CD4-positive, alpha-beta T cell (primary cell): ENCODE measurements at regions not wholly inside any gene's neighbourhood (a gene's known extent, or its start where the extent isn't known, plus 50 kb on each side); places are given as distances from the start of the nearest gene placed in this dataset.

Experiments
- ATAC-seq: fragments of 200-7000 bp; cut with Tn5 transposase; one replicate; pipeline ENCODE4 v1.10.0; 2022; ENCODE audit warnings: mild to moderate bottlenecking; ENCODE audit not compliant: poor library complexity
- CTCF ChIA-PET: fragments of 350-600 bp; sonication (Branson Sonifier 250); formaldehyde crosslinking; loops from one replicate; lab custom pipeline; 2021; ENCODE audit warnings: antibody characterized with exemption, inconsistent platforms; lab: Charles Lee
- POLR2A ChIA-PET: fragments of 350-600 bp; sonication (Branson Sonifier 250); formaldehyde crosslinking; loops from one replicate; lab custom pipeline; 2021; ENCODE audit warnings: antibody characterized with exemption, inconsistent platforms; lab: Charles Lee
- DNase-seq, 14 experiments: peaks; one replicate each; pipeline ENCODE4 v3.0.0-alpha.2; 2013 to 2020; ENCODE audit warnings: mixed read lengths in 2 of 14
- H3K27ac ChIP-seq, 2 donors: one replicate each; pipeline versions ENCODE4 v1.5.1 to v1.7.0; 2013; ENCODE audit warnings: low read length in 2 of 2, low read depth in 1 of 2, mild to moderate bottlenecking in 1 of 2
- H3K27me3 ChIP-seq, 2 experiments: 1 replicate in 1 of 2; 2 replicates in 1 of 2; pipeline versions ENCODE4 v1.6.1 to v1.7.0; 2013; ENCODE audit warnings: low read length in 2 of 2, control low read depth in 1 of 2, mild to moderate bottlenecking in 1 of 2, moderate library complexity in 1 of 2; ENCODE audit not compliant: insufficient read depth in 2 of 2, control insufficient read depth in 1 of 2
- H3K36me3 ChIP-seq: one replicate; pipeline ENCODE4 v1.6.1; 2013; ENCODE audit warnings: low read length, control low read depth; ENCODE audit not compliant: insufficient read depth
- H3K4me1 ChIP-seq: one replicate; pipeline ENCODE4 v1.6.1; 2013; ENCODE audit warnings: low read length, control low read depth; ENCODE audit not compliant: insufficient read depth
- H3K4me3 ChIP-seq: one replicate; pipeline ENCODE4 v1.5.1; 2013; ENCODE audit warnings: mild to moderate bottlenecking, low read length, moderate library complexity
- H3K9me3 ChIP-seq, 2 experiments: 1 replicate in 1 of 2; 2 replicates in 1 of 2; pipeline versions ENCODE4 v1.6.1 to v1.7.0; 2013; ENCODE audit warnings: low read length in 2 of 2, mild to moderate bottlenecking in 2 of 2, control low read depth in 1 of 2, moderate library complexity in 1 of 2; ENCODE audit not compliant: control insufficient read depth in 1 of 2, insufficient read depth in 1 of 2
- H3K27ac Mint-ChIP-seq: one replicate; pipeline ENCODE4 v1.8.0; 2020; ENCODE audit warnings: mixed read lengths
- H3K27me3 Mint-ChIP-seq: one replicate; pipeline ENCODE4 v1.8.0; 2021; ENCODE audit warnings: mixed read lengths
- H3K36me3 Mint-ChIP-seq: one replicate; pipeline ENCODE4 v1.8.0; 2021; ENCODE audit warnings: low read depth, mixed read lengths
- H3K4me1 Mint-ChIP-seq: one replicate; pipeline ENCODE4 v1.8.0; 2021; ENCODE audit warnings: low read depth, mixed read lengths
- H3K4me3 Mint-ChIP-seq: one replicate; pipeline ENCODE4 v1.8.0; 2020; ENCODE audit warnings: mild to moderate bottlenecking, mixed read lengths
- H3K9me3 Mint-ChIP-seq: one replicate; pipeline ENCODE4 v1.8.0; 2020; ENCODE audit warnings: mixed read lengths
- intact Hi-C, 2 experiments: fragments of 100-400 bp; cut with DNase I in 1 of 2; cut with micrococcal nuclease in 1 of 2; formaldehyde crosslinking; loops; one replicate each; pipeline versions ENCODE4 v1.15.1 to v1.9.0; 2023 to 2025; cut with DNase I, micrococcal nuclease
- TF ChIP-seq, protein P1 (sequence below): fragments of 200-600 bp; IDR thresholded peaks from one replicate; pipeline ENCODE4 v1.8.0; 2022; ENCODE audit warnings: antibody characterized with exemption, mild to moderate bottlenecking

DNA sequence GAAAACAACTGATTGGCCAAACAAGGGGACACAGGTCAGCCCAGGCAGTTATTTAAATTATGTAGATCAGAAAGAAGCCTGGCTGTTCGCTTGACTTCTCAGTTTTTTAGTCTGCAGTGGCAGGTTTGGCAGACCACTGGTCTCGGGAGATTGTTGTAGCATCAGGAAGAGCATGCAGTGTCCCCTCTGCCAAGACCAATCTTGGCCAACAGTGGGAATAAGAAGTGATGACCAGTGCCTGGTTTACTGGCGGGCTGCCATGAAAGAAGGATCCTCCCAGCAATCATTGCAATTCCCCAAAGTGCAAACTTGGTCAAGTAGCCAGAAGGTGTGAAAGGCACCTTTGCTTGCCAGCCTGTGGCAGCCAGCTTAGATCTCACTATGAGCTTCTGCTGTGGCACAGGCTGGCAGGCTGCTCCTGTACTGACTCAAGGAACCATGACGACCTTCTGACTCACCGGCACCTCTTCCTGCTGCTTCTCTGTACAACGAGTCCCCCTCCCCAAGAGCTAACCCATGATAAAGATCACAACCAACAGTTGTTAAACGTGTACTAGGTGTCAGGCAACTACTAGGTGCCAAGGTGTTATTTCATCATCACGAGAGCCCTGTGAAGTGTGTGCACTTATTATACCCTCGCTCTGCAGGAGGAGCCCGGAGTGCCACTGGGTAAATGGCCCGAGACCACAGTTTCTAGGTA lies 76.8 kb upstream of the DUSP22 start:
- Histone ChIP-seq H3K9me3 (peaks cover 0 to 9% of the 10 kb centered on the region in 2 experiments), H3K36me3 (no peaks in the 10 kb centered on the region), H3K4me3 (no peak overlapping the region), H3K27ac (no peak overlapping the region), H3K4me1 (peaks cover 7% of the 10 kb centered on the region), H3K27me3 (no peaks in the 10 kb centered on the region)
- ChIA-PET POLR2A (interaction anchor here (1.3 to 1.6 kb wide), 2 partner anchors 10 to 78 kb away, joined by 4 read pairs; no protein-coding TSS in a partner anchor), CTCF (interaction anchor here (0.8 to 1.6 kb wide), 3 partner anchors 10 to 27 kb away, joined by 3 to 5 read pairs (median 4); no protein-coding TSS in a partner anchor)
- intact Hi-C loops = loop anchor here in 1 of 2 experiments (1.0 kb wide), 1 partner anchor 10 kb away; no protein-coding TSS in a partner anchor
- H3K27me3 Mint-ChIP-seq = no peaks in the 10 kb centered on the region
- DNase-seq (peak in 12 of 14 experiments; percentile 17 to 70 (median 48)), ATAC-seq (peak; percentile 89)
- no peak overlapping the region for H3K4me3 Mint-ChIP-seq
- H3K27ac Mint-ChIP-seq = peak overlapping the region; percentile 16
- no peaks in the 10 kb centered on the region for H3K9me3 Mint-ChIP-seq
- no peaks in the 10 kb centered on the region for H3K36me3 Mint-ChIP-seq
- TF ChIP-seq, protein P1, sequence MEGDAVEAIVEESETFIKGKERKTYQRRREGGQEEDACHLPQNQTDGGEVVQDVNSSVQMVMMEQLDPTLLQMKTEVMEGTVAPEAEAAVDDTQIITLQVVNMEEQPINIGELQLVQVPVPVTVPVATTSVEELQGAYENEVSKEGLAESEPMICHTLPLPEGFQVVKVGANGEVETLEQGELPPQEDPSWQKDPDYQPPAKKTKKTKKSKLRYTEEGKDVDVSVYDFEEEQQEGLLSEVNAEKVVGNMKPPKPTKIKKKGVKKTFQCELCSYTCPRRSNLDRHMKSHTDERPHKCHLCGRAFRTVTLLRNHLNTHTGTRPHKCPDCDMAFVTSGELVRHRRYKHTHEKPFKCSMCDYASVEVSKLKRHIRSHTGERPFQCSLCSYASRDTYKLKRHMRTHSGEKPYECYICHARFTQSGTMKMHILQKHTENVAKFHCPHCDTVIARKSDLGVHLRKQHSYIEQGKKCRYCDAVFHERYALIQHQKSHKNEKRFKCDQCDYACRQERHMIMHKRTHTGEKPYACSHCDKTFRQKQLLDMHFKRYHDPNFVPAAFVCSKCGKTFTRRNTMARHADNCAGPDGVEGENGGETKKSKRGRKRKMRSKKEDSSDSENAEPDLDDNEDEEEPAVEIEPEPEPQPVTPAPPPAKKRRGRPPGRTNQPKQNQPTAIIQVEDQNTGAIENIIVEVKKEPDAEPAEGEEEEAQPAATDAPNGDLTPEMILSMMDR = no peak
- H3K4me1 Mint-ChIP-seq = peaks cover 7% of the 10 kb centered on the region

DNA sequence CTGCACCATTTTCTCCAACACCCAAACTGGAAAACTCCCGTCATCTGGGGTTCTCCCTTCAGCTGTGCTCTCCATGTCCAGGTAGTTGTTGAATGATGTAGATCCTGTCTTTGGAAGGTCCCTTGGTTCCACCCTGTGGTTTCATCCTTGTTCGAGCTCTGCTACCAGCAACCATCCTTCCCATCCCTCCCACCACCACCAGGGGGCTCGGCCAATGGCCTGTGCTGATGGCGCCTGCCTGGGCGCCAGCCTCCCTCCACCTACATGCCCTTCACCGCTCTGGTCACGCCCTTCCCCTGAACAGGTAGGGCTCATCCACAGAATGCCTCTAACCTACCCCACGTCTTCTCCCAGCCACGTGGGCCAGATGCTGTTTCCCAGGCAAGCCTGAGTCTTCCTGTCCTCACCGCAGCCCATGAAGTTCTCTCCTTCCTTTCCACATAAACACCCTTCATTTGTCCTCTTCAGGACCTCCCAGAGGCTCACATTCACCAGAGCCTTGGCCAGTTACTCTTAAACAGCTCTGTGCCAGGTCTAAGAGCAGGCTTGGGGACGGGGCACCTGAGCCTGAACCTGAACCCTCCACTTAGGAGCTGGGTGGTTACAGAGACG lies 75.1 kb upstream of the DUSP22 start:
- DNase-seq (peak in 5 of 14 experiments; percentile 16 to 51 (median 40)), ATAC-seq (no peak)
- Histone ChIP-seq H3K36me3 (no peaks in the 10 kb centered on the region), H3K9me3 (peaks cover 0 to 9% of the 10 kb centered on the region in 2 experiments), H3K4me3 (no peak overlapping the region), H3K27me3 (no peaks in the 10 kb centered on the region), H3K4me1 (peaks cover 17% of the 10 kb centered on the region), H3K27ac (no peak overlapping the region)
- H3K4me1 Mint-ChIP-seq = peaks cover 16% of the 10 kb centered on the region
- ChIA-PET POLR2A (interaction anchor here (1.1 kb wide), 1 partner anchor 18 kb away, joined by 3 read pairs; no protein-coding TSS in a partner anchor), CTCF (interaction anchor here (1.0 to 1.6 kb wide), 2 partner anchors 26 to 28 kb away, joined by 3 to 4 read pairs; no protein-coding TSS in a partner anchor)
- H3K27ac Mint-ChIP-seq = no peak overlapping the region
- no peaks in the 10 kb centered on the region for H3K27me3 Mint-ChIP-seq
- TF ChIP-seq, protein P1 = peak; percentile 20
- no peaks in the 10 kb centered on the region for H3K36me3 Mint-ChIP-seq
- no peak overlapping the region for H3K4me3 Mint-ChIP-seq
- intact Hi-C loops = no loop called here
- no peaks in the 10 kb centered on the region for H3K9me3 Mint-ChIP-seq

- ATAC-seq (no peak), DNase-seq (no peak)
- H3K4me3 ChIP-seq = no peak overlapping the region
- H3K4me3 Mint-ChIP-seq = no peak overlapping the region
- no peaks in the 10 kb centered on the region for H3K9me3 Mint-ChIP-seq
- POLR2A ChIA-PET = no interaction called here
- H3K36me3 Mint-ChIP-seq = no peaks in the 10 kb centered on the region
- H3K27me3 ChIP-seq = no peaks in the 10 kb centered on the region
- CTCF ChIA-PET = no interaction called here
- peaks cover 16% of the 10 kb centered on the region for H3K4me1 Mint-ChIP-seq
- no peaks in the 10 kb centered on the region for H3K27me3 Mint-ChIP-seq
- intact Hi-C loops = no loop called here
- no peak overlapping the region for H3K27ac Mint-ChIP-seq
- peaks cover 0 to 9% of the 10 kb centered on the region in 2 experiments for H3K9me3 ChIP-seq
- H3K4me1 ChIP-seq = peaks cover 20% of the 10 kb centered on the region
- TF ChIP-seq, protein P1 = no peak
- H3K36me3 ChIP-seq = no peaks in the 10 kb centered on the region
- no peak overlapping the region for H3K27ac ChIP-seq
These were observed 73.9 kb upstream of the DUSP22 start for GRCh38 chr6:218153-219018.
